ENCODE measurements at regions not wholly inside any gene's neighbourhood (a gene's known extent, or its start where the extent isn't known, plus 50 kb on each side); places are given as distances from the start of the nearest gene placed in this dataset.

DNA sequence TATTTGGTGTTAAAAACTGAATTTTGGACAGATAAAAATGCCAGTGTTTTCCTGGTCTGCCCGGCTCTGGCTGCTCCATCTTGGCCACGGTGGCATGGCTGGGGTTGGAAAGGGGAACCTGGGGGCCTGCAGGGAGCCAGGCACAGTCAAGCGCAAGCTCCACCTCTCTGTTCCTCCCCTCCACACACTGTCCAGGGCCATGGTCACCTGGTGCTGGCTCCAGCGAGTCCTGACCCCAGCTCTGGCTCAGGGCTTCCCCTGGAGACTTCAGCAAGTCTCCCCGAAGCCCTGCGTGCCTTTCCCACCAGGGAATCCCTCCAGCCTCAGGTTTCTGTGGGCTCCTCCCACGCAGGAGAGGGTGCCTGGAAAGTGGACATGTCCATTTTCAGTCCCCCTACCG lies 298.5 kb downstream of the QKI start:
- no peaks in the 10 kb centered on the region for H3K27me3 ChIP-seq (ENCODE audit: control insufficient read depth, extremely low read depth, insufficient read depth, low read length)
- no peak overlapping the region for H3K4me3 ChIP-seq (ENCODE audit: control insufficient read depth in 2 of 3, extremely low read depth in 1 of 3, insufficient read depth in 2 of 3, low read depth in 1 of 3, low read length in 3 of 3)
- no peak overlapping the region for H3K27ac ChIP-seq (ENCODE audit: control insufficient read depth, insufficient read depth, low read length)
- dilution Hi-C loops (cut with MboI; ENCODE audit: extremely low pct_ligation_motif_present, low sequenced_read_pairs), result no loop called here
- no peak overlapping the region for H2AFZ ChIP-seq (ENCODE audit: control insufficient read depth, low read length)
- H3K9me1 ChIP-seq (ENCODE audit: control insufficient read depth, extremely low read depth, insufficient read depth, low read length), result no peaks in the 10 kb centered on the region
- H3K4me1 ChIP-seq (ENCODE audit: control insufficient read depth, extremely low read depth, insufficient read depth, low read length), result no peaks in the 10 kb centered on the region
- FAIRE-seq, result no peak
- no peak overlapping the region for H3K4me2 ChIP-seq (ENCODE audit: control insufficient read depth, extremely low read depth, insufficient read depth, low read depth, low read length)
- TF ChIP-seq EZH2 (IDR thresholded peaks at IDR 0.05; ENCODE audit: low read length), result no peak
- TF ChIP-seq, protein P1, sequence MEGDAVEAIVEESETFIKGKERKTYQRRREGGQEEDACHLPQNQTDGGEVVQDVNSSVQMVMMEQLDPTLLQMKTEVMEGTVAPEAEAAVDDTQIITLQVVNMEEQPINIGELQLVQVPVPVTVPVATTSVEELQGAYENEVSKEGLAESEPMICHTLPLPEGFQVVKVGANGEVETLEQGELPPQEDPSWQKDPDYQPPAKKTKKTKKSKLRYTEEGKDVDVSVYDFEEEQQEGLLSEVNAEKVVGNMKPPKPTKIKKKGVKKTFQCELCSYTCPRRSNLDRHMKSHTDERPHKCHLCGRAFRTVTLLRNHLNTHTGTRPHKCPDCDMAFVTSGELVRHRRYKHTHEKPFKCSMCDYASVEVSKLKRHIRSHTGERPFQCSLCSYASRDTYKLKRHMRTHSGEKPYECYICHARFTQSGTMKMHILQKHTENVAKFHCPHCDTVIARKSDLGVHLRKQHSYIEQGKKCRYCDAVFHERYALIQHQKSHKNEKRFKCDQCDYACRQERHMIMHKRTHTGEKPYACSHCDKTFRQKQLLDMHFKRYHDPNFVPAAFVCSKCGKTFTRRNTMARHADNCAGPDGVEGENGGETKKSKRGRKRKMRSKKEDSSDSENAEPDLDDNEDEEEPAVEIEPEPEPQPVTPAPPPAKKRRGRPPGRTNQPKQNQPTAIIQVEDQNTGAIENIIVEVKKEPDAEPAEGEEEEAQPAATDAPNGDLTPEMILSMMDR (optimal IDR thresholded peaks at IDR 0.05 in 1 of 3, IDR thresholded peaks at IDR 0.05 in 1 of 3, conservative IDR thresholded peaks at IDR 0.05 in 1 of 3; ENCODE audit: extremely low read depth in 1 of 3, insufficient read depth in 2 of 3, low read length in 3 of 3), result no peak
- H4K20me1 ChIP-seq (ENCODE audit: control insufficient read depth, extremely low read depth, insufficient read depth, low read length), result no peaks in the 10 kb centered on the region
- H3K9me3 ChIP-seq (ENCODE audit: control insufficient read depth, low read depth, low read length), result no peaks in the 10 kb centered on the region
- DNase-seq (ENCODE audit: low read depth, low spot score), result no peak
- no peaks in the 10 kb centered on the region for H3K36me3 ChIP-seq (ENCODE audit: control insufficient read depth in 2 of 2, extremely low read depth in 1 of 2, insufficient read depth in 2 of 2, low read length in 2 of 2)
- H3K79me2 ChIP-seq (ENCODE audit: control insufficient read depth, insufficient read depth, low read length), result no peaks in the 10 kb centered on the region
- no peak overlapping the region for H3K9ac ChIP-seq (ENCODE audit: control insufficient read depth, extremely low read depth, insufficient read depth, low read length)

DNA sequence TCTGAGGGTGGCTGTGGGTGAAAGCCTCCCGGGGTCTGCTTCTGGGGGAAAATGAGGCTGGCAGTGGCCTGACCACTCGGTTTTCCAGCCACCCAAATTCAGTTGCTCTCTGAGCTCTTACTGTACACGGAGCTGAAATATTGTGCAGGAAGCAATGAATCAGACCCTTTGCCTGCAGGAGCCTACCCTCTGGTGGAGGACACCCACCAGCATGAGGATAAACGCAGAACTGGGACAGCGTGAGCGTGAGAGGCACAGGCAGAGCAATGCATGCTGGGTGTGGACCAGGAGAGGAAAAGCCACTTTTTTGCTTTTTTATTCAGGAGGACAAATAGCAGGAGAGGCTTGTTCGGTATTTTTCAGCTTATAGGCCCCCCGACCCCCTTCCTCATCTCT lies 298.0 kb downstream of the QKI start:
- H3K4me2 ChIP-seq (ENCODE audit: control insufficient read depth, extremely low read depth, insufficient read depth, low read depth, low read length), result no peak overlapping the region

More for the DNA sequence above, 298.0 kb downstream of the QKI start:
- no peak overlapping the region for H3K9ac ChIP-seq (ENCODE audit: control insufficient read depth, extremely low read depth, insufficient read depth, low read length)
- H3K9me3 ChIP-seq (ENCODE audit: control insufficient read depth, low read depth, low read length), result no peaks in the 10 kb centered on the region
- FAIRE-seq, result no peak
- no peaks in the 10 kb centered on the region for H3K27me3 ChIP-seq (ENCODE audit: control insufficient read depth, extremely low read depth, insufficient read depth, low read length)
- H3K79me2 ChIP-seq (ENCODE audit: control insufficient read depth, insufficient read depth, low read length), result no peaks in the 10 kb centered on the region
- no peaks in the 10 kb centered on the region for H4K20me1 ChIP-seq (ENCODE audit: control insufficient read depth, extremely low read depth, insufficient read depth, low read length)
- dilution Hi-C loops (cut with MboI; ENCODE audit: extremely low pct_ligation_motif_present, low sequenced_read_pairs), result no loop called here
- no peaks in the 10 kb centered on the region for H3K36me3 ChIP-seq (ENCODE audit: control insufficient read depth in 2 of 2, extremely low read depth in 1 of 2, insufficient read depth in 2 of 2, low read length in 2 of 2)
- no peaks in the 10 kb centered on the region for H3K9me1 ChIP-seq (ENCODE audit: control insufficient read depth, extremely low read depth, insufficient read depth, low read length)
- no peak overlapping the region for H3K27ac ChIP-seq (ENCODE audit: control insufficient read depth, insufficient read depth, low read length)
- no peaks in the 10 kb centered on the region for H3K4me1 ChIP-seq (ENCODE audit: control insufficient read depth, extremely low read depth, insufficient read depth, low read length)
- DNase-seq (ENCODE audit: low read depth, low spot score), result no peak
- H3K4me3 ChIP-seq (ENCODE audit: control insufficient read depth in 2 of 3, extremely low read depth in 1 of 3, insufficient read depth in 2 of 3, low read depth in 1 of 3, low read length in 3 of 3), result no peak overlapping the region
- no peak for TF ChIP-seq EZH2 (IDR thresholded peaks at IDR 0.05; ENCODE audit: low read length)
- TF ChIP-seq, protein P1 (optimal IDR thresholded peaks at IDR 0.05 in 1 of 3, IDR thresholded peaks at IDR 0.05 in 1 of 3, conservative IDR thresholded peaks at IDR 0.05 in 1 of 3; ENCODE audit: extremely low read depth in 1 of 3, insufficient read depth in 2 of 3, low read length in 3 of 3), result no peak
- H2AFZ ChIP-seq (ENCODE audit: control insufficient read depth, low read length), result no peak overlapping the region

All from keratinocyte (primary cell).